C4-2B (cell line): ENCODE measurements at regions not wholly inside any gene's neighbourhood (a gene's known extent, or its start where the extent isn't known, plus 50 kb on each side); places are given as distances from the start of the nearest gene placed in this dataset.

Experiments
- ZFX ChIP-seq: fragments of 450-650 bp; IDR thresholded peaks from 2 replicates; pipeline ENCODE4 v1.6.1; 2017
- TF ChIP-seq, protein P1 (sequence below): fragments of 450-650 bp; conservative IDR thresholded peaks from 2 replicates; pipeline ENCODE4 v1.5.1; 2017; ENCODE audit warnings: mild to moderate bottlenecking

DNA sequence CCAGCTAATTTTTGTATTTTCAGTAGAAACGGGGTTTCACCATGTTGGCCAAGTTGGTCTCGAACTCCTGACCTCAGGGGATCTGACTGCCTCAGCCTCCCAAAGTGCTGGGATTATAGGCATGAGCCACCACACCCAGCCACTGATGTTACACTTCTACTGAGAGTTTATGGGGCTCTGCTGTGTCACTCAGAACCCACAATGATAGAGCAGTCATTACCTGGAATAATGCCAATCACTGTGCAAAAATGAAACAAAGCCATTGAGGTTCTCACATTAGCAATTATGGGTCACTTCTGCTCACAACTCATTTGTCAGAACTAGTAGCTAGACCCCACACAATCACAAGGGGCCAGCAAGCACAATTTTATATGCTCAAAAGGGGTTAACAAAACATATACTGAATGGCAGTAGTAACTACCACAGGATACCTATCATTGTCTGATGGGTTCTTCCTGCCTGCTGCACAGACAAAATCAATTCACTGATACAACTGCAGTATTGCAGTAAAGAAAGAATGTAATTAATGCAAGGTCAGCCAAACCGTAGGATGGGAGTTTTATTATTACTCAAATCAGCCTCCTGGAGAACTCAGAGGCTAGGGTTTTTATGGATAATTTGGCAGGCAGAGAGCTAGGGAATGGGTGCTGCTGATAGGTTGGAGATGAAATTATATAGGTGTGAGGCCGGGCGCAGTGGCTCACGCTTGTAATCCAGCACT lies 72.1 kb upstream of the TRIM24 start:
- TF ChIP-seq, protein P1, sequence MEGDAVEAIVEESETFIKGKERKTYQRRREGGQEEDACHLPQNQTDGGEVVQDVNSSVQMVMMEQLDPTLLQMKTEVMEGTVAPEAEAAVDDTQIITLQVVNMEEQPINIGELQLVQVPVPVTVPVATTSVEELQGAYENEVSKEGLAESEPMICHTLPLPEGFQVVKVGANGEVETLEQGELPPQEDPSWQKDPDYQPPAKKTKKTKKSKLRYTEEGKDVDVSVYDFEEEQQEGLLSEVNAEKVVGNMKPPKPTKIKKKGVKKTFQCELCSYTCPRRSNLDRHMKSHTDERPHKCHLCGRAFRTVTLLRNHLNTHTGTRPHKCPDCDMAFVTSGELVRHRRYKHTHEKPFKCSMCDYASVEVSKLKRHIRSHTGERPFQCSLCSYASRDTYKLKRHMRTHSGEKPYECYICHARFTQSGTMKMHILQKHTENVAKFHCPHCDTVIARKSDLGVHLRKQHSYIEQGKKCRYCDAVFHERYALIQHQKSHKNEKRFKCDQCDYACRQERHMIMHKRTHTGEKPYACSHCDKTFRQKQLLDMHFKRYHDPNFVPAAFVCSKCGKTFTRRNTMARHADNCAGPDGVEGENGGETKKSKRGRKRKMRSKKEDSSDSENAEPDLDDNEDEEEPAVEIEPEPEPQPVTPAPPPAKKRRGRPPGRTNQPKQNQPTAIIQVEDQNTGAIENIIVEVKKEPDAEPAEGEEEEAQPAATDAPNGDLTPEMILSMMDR, result no peak
- no peak for TF ChIP-seq ZFX
